Endodermal cell (in vitro differentiated cells): ENCODE measurements at regions not wholly inside any gene's neighbourhood (a gene's known extent, or its start where the extent isn't known, plus 50 kb on each side); places are given as distances from the start of the nearest gene placed in this dataset.
"Not testable (repeated sequence)": the region's sequence is repeated elsewhere in the genome, so short reads cannot be mapped to it uniquely, and the experiment has no call there.

Experiments
- DNase-seq: peaks from one replicate; pipeline ENCODE4 v3.0.0-alpha.2; 2017
- H3K27ac ChIP-seq: 2 replicates; pipeline ENCODE4 v1.5.1; 2013; ENCODE audit warnings: mild to moderate bottlenecking, low read depth, low read length, moderate library complexity
- H3K27me3 ChIP-seq: 2 replicates; pipeline ENCODE4 v1.6.1; 2013; ENCODE audit warnings: mild to moderate bottlenecking, low read length, moderate library complexity; ENCODE audit not compliant: insufficient read depth, control insufficient read depth, poor library complexity, severe bottlenecking
- H3K36me3 ChIP-seq: 2 replicates; pipeline ENCODE4 v1.7.0; 2013; ENCODE audit warnings: mild to moderate bottlenecking, low read length, moderate library complexity; ENCODE audit not compliant: control insufficient read depth, insufficient read depth
- H3K4me1 ChIP-seq: one replicate; pipeline ENCODE4 v1.7.0; 2013; ENCODE audit warnings: low read length; ENCODE audit not compliant: control insufficient read depth, insufficient read depth
- H3K4me3 ChIP-seq: 2 replicates; pipeline ENCODE4 v1.5.1; 2013; ENCODE audit warnings: mild to moderate bottlenecking, low read length, moderate library complexity
- H3K9ac ChIP-seq: 2 replicates; pipeline ENCODE4 v1.6.1; 2013; ENCODE audit warnings: mild to moderate bottlenecking, low read length, moderate library complexity; ENCODE audit not compliant: poor library complexity, severe bottlenecking; ENCODE audit errors: extremely low read depth
- H3K9me3 ChIP-seq: 2 replicates; pipeline ENCODE4 v1.6.1; 2013; ENCODE audit warnings: mild to moderate bottlenecking, low read length, moderate library complexity; ENCODE audit not compliant: control insufficient read depth
- H3K27ac Mint-ChIP-seq: 2 replicates; pipeline ENCODE4 v1.8.0; 2020; ENCODE audit warnings: mixed read lengths
- H3K27me3 Mint-ChIP-seq: 2 replicates; pipeline ENCODE4 v1.8.0; 2021; ENCODE audit warnings: mild to moderate bottlenecking, mixed read lengths; ENCODE audit not compliant: insufficient read depth
- H3K36me3 Mint-ChIP-seq: 2 replicates; pipeline ENCODE4 v1.8.0; 2020; ENCODE audit warnings: low read depth, mixed read lengths
- H3K4me1 Mint-ChIP-seq: 2 replicates; pipeline ENCODE4 v1.8.0; 2020; ENCODE audit warnings: mixed read lengths
- H3K4me3 Mint-ChIP-seq: 2 replicates; pipeline ENCODE4 v1.8.0; 2020; ENCODE audit warnings: mild to moderate bottlenecking, moderate library complexity, mixed read lengths
- H3K9me3 Mint-ChIP-seq: 2 replicates; pipeline ENCODE4 v1.8.0; 2020; ENCODE audit warnings: mild to moderate bottlenecking, mixed read lengths
- WGBS, 2 experiments: methylation state at CpG; one replicate each; pipeline versions ENCODE4 v1.1.5 to v1.1.7; 2013; ENCODE audit warnings: missing lambda C conversion rate in 2 of 2, mixed read lengths in 1 of 2; ENCODE audit not compliant: insufficient coverage in 1 of 2, insufficient read length in 1 of 2; 5-methylcytosine and 5-hydroxymethylcytosine counted together
- TF ChIP-seq, protein P1 (sequence below): fragments of 200-600 bp; sonication (generic); conservative IDR thresholded peaks from 2 replicates; pipeline ENCODE4 v1.5.0; 2021; ENCODE audit warnings: antibody characterized with exemption, mild to moderate bottlenecking

DNA sequence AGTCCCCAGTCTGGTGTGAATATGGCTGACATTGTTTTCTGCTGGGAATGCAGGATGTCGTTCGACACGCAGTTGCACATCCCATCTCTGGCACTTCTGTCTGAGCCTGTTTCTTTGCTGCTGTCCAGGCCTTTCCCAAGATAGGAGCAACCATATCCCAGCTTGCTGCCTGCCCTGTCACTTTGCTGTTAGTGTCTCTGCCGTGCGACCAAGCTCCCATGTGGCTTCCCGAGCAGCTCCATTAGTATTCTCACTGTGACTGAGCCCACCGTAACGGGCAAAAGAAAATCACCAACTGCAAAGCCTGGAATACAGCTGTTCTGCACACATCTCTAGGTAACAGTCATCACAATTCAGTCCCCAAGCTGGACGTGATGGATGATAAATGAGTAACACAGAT lies 66.0 kb upstream of the CPSF6 start:
- Mint-ChIP-seq H3K9me3 (peaks cover 21% of the 10 kb centered on the region), H3K4me3 (no peak overlapping the region), H3K27me3 (no peaks in the 10 kb centered on the region), H3K36me3 (peaks cover 6% of the 10 kb centered on the region), H3K4me1 (peaks cover 40% of the 10 kb centered on the region), H3K27ac (peak overlapping the region; percentile 24)
- peak overlapping the region; percentile 33 for H3K27ac ChIP-seq
- H3K9me3 ChIP-seq, result peaks cover 22% of the 10 kb centered on the region
- no peaks in the 10 kb centered on the region for H3K27me3 ChIP-seq
- H3K4me1 ChIP-seq, result peaks cover 15% of the 10 kb centered on the region
- WGBS, 2 experiments, result 74 to 89% methylated on average over 6 to 9 of the region's 9 CpGs
- no peak overlapping the region for H3K9ac ChIP-seq
- H3K36me3 ChIP-seq, result no peaks in the 10 kb centered on the region
- H3K4me3 ChIP-seq, result no peak overlapping the region
- DNase-seq, result peak; percentile 56
- TF ChIP-seq, protein P1, sequence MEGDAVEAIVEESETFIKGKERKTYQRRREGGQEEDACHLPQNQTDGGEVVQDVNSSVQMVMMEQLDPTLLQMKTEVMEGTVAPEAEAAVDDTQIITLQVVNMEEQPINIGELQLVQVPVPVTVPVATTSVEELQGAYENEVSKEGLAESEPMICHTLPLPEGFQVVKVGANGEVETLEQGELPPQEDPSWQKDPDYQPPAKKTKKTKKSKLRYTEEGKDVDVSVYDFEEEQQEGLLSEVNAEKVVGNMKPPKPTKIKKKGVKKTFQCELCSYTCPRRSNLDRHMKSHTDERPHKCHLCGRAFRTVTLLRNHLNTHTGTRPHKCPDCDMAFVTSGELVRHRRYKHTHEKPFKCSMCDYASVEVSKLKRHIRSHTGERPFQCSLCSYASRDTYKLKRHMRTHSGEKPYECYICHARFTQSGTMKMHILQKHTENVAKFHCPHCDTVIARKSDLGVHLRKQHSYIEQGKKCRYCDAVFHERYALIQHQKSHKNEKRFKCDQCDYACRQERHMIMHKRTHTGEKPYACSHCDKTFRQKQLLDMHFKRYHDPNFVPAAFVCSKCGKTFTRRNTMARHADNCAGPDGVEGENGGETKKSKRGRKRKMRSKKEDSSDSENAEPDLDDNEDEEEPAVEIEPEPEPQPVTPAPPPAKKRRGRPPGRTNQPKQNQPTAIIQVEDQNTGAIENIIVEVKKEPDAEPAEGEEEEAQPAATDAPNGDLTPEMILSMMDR, result no peak

DNA sequence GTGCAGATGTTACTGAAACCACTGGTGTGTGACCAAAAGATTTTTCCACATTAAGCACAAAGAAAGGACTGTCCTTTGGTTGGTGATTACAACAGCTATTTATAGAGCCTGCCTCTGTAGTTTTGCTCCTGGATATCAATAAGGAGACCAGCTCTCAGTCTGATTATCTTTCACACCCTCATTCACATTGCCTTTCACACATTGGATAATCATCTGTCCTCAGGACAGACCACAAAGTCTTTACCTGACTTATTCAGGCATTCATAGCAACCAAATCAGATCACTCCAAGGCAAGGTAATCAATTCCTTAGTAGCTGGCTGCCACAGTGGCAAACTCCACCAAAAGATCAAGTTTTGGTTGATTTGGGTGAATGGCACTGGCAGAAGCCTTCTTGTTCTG lies 59.6 kb upstream of the CPSF6 start:
- H3K36me3 Mint-ChIP-seq, result peaks cover 9% of the 10 kb centered on the region
- H3K4me3 ChIP-seq, result peak overlapping the region; percentile 59
- H3K27me3 ChIP-seq, result no peaks in the 10 kb centered on the region
- peaks cover 16% of the 10 kb centered on the region for H3K4me1 Mint-ChIP-seq
- no peak overlapping the region for H3K4me3 Mint-ChIP-seq
- H3K27ac Mint-ChIP-seq, result no peak overlapping the region
- TF ChIP-seq, protein P1, result no peak
- H3K27me3 Mint-ChIP-seq, result peaks cover 2% of the 10 kb centered on the region
- H3K9ac ChIP-seq, result no peak overlapping the region
- peaks cover 66% of the 10 kb centered on the region for H3K9me3 Mint-ChIP-seq
- no peak overlapping the region for H3K27ac ChIP-seq
- no peaks in the 10 kb centered on the region for H3K36me3 ChIP-seq
- no peak for DNase-seq
- H3K4me1 ChIP-seq, result peaks cover 4% of the 10 kb centered on the region
- H3K9me3 ChIP-seq, result peaks cover 74% of the 10 kb centered on the region

DNA sequence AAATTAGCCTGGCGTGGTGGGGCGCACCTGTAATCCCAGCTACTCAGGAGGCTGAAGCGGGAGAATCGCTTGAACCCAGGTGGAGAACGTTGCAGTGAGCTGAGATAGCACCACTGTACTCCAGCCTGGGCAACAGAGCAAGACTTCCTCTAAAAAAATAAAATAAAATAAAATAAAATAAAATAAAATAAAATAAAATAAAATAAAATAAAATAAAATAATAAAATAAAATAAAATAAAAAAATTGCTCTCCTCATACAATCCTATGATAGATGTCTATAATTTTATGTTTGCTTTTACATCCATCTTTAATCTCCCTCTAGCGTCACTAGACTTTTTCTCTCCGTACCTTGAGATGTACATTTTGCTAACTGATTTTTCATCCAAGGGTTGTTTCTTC lies 51.8 kb upstream of the CPSF6 start:
- not testable (repeated sequence) for H3K9ac ChIP-seq, H3K27ac Mint-ChIP-seq, H3K36me3 Mint-ChIP-seq, H3K4me3 Mint-ChIP-seq, DNase-seq, H3K4me1 Mint-ChIP-seq, H3K4me3 ChIP-seq, H3K27me3 Mint-ChIP-seq, H3K27me3 ChIP-seq, H3K4me1 ChIP-seq, H3K36me3 ChIP-seq, H3K27ac ChIP-seq
- H3K9me3 Mint-ChIP-seq, result peaks cover 86% of the 10 kb centered on the region
- H3K9me3 ChIP-seq, result peaks cover 97% of the 10 kb centered on the region
- 63 to 94% methylated on average over 5 to 7 of the region's 7 CpGs for WGBS, 2 experiments

DNA sequence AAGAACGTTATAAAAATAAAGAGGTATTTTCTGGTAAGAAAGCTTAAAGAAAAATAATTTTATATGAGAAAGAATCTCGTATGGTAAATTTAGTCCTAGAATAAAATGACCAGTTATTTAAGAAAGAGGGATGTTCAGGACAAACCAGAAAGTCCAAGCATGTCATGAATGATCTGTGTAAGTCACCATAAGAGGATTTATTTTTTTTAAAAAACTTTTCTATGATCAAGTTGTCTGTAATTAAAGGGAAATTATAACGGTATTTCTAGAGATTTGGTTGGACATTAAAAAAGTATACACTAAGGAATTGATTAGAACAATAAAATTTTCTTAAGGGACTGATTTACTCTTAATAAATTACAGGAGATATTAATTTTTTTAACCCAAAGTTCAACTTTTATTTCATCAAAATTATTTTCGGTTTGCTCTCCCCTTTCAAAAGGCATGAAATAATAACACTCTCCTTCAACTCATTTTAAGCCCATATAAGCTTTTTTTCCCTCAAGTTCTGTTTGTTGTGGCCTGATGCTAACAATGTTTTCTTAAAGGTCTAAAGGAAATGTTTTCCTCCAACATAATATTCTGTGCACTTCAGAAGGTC lies 49.9 kb upstream of the CPSF6 start:
- no peak overlapping the region for H3K27ac ChIP-seq
- TF ChIP-seq, protein P1, result no peak

More for the DNA sequence above, 49.9 kb upstream of the CPSF6 start:
- DNase-seq, result no peak
- Histone ChIP-seq H3K4me3 (peak overlapping the region; percentile 78), H3K9ac (no peak overlapping the region), H3K4me1 (no peaks in the 10 kb centered on the region), H3K36me3 (no peaks in the 10 kb centered on the region), H3K27me3 (no peaks in the 10 kb centered on the region), H3K9me3 (peaks cover 95% of the 10 kb centered on the region)
- H3K27me3 Mint-ChIP-seq, result no peaks in the 10 kb centered on the region
- H3K36me3 Mint-ChIP-seq, result peaks cover 8% of the 10 kb centered on the region
- peaks cover 84% of the 10 kb centered on the region for H3K9me3 Mint-ChIP-seq
- 41 to 50% methylated on average over 3 to 4 of the region's 4 CpGs for WGBS, 2 experiments
- H3K27ac Mint-ChIP-seq, result no peak overlapping the region
- H3K4me3 Mint-ChIP-seq, result no peak overlapping the region
- H3K4me1 Mint-ChIP-seq, result no peaks in the 10 kb centered on the region
